ENCODE measurements at regions not wholly inside any gene's neighbourhood (a gene's known extent, or its start where the extent isn't known, plus 50 kb on each side); places are given as distances from the start of the nearest gene placed in this dataset.

GRCh38 chr1:229059671-229060539, 211.0 kb upstream of the RAB4A start:
- Histone ChIP-seq H2AFZ (ENCODE audit: low read depth, low read length) (no peak overlapping the region), H3K4me1 (ENCODE audit: low read length) (no peaks in the 10 kb centered on the region), H3K79me2 (ENCODE audit: low read length) (no peaks in the 10 kb centered on the region), H4K20me1 (ENCODE audit: insufficient read depth, low read length) (no peaks in the 10 kb centered on the region), H3K27me3 (ENCODE audit: low read depth, low read length) (peaks cover 57% of the 10 kb centered on the region), H3K27ac (ENCODE audit: low read length) (no peak overlapping the region), H3K36me3 (replicated peaks; ENCODE audit: low read depth, low read length) (no peaks in the 10 kb centered on the region), H3K4me3 (ENCODE audit: low read length) (no peak overlapping the region), H3K9me3 (ENCODE audit: insufficient read depth, low read length) (no peaks in the 10 kb centered on the region), H3K9ac (ENCODE audit: low read length) (no peak overlapping the region), H3K4me2 (ENCODE audit: low read length) (no peak overlapping the region)
- TF ChIP-seq, protein P1, sequence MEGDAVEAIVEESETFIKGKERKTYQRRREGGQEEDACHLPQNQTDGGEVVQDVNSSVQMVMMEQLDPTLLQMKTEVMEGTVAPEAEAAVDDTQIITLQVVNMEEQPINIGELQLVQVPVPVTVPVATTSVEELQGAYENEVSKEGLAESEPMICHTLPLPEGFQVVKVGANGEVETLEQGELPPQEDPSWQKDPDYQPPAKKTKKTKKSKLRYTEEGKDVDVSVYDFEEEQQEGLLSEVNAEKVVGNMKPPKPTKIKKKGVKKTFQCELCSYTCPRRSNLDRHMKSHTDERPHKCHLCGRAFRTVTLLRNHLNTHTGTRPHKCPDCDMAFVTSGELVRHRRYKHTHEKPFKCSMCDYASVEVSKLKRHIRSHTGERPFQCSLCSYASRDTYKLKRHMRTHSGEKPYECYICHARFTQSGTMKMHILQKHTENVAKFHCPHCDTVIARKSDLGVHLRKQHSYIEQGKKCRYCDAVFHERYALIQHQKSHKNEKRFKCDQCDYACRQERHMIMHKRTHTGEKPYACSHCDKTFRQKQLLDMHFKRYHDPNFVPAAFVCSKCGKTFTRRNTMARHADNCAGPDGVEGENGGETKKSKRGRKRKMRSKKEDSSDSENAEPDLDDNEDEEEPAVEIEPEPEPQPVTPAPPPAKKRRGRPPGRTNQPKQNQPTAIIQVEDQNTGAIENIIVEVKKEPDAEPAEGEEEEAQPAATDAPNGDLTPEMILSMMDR (IDR thresholded peaks at IDR 0.05; ENCODE audit: low read depth, low read length), result no peak
- TF ChIP-seq EZH2phosphoT487 (IDR thresholded peaks at IDR 0.05; ENCODE audit: low read depth), result no peak

GRCh38 chr1:229062135-229062534, 208.8 kb upstream of the RAB4A start:
- Histone ChIP-seq H3K4me2 (ENCODE audit: low read length) (no peak overlapping the region), H3K27me3 (ENCODE audit: low read depth, low read length) (peaks cover 43% of the 10 kb centered on the region), H3K9ac (ENCODE audit: low read length) (no peak overlapping the region), H4K20me1 (ENCODE audit: insufficient read depth, low read length) (no peaks in the 10 kb centered on the region), H2AFZ (ENCODE audit: low read depth, low read length) (no peak overlapping the region), H3K4me1 (ENCODE audit: low read length) (no peaks in the 10 kb centered on the region), H3K9me3 (ENCODE audit: insufficient read depth, low read length) (no peaks in the 10 kb centered on the region), H3K79me2 (ENCODE audit: low read length) (no peaks in the 10 kb centered on the region), H3K36me3 (replicated peaks; ENCODE audit: low read depth, low read length) (no peaks in the 10 kb centered on the region), H3K4me3 (ENCODE audit: low read length) (no peak overlapping the region), H3K27ac (ENCODE audit: low read length) (no peak overlapping the region)
- TF ChIP-seq EZH2phosphoT487 (IDR thresholded peaks at IDR 0.05; ENCODE audit: low read depth), result no peak
- TF ChIP-seq, protein P1 (IDR thresholded peaks at IDR 0.05; ENCODE audit: low read depth, low read length), result no peak

- Histone ChIP-seq H3K36me3 (replicated peaks; ENCODE audit: low read depth, low read length) (no peaks in the 10 kb centered on the region), H4K20me1 (ENCODE audit: insufficient read depth, low read length) (no peaks in the 10 kb centered on the region), H2AFZ (ENCODE audit: low read depth, low read length) (no peak overlapping the region), H3K9me3 (ENCODE audit: insufficient read depth, low read length) (no peaks in the 10 kb centered on the region), H3K9ac (ENCODE audit: low read length) (no peak overlapping the region), H3K79me2 (ENCODE audit: low read length) (no peaks in the 10 kb centered on the region), H3K4me3 (ENCODE audit: low read length) (no peak overlapping the region), H3K27me3 (ENCODE audit: low read depth, low read length) (peaks cover 52% of the 10 kb centered on the region), H3K27ac (ENCODE audit: low read length) (no peak overlapping the region), H3K4me2 (ENCODE audit: low read length) (no peak overlapping the region), H3K4me1 (ENCODE audit: low read length) (no peaks in the 10 kb centered on the region)
- TF ChIP-seq, protein P1 (IDR thresholded peaks at IDR 0.05; ENCODE audit: low read depth, low read length), result no peak
- no peak for TF ChIP-seq EZH2phosphoT487 (IDR thresholded peaks at IDR 0.05; ENCODE audit: low read depth)
These were observed 207.6 kb upstream of the RAB4A start for GRCh38 chr1:229063154-229063773.

Measured in OCI-LY3 (cell line).